Lung (tissue), 11 donors: ENCODE measurements at regions not wholly inside any gene's neighbourhood (a gene's known extent, or its start where the extent isn't known, plus 50 kb on each side); places are given as distances from the start of the nearest gene placed in this dataset.

Experiments used
- ATAC-seq: fragments of 200-7000 bp; cut with Tn5 transposase; one replicate; pipeline ENCODE4 v1.9.1; 2020; ENCODE audit warnings: moderate number of reproducible peaks; ENCODE audit not compliant: insufficient read depth, low FRiP score
- DNase-seq, 3 donors: peaks; one replicate each; pipeline ENCODE4 v3.0.0-alpha.2; 2013 to 2017
- H3K27ac ChIP-seq, 2 donors: one replicate each; pipeline ENCODE4 v1.5.1; 2013; ENCODE audit warnings: mild to moderate bottlenecking in 2 of 2, moderate library complexity in 2 of 2, control low read depth in 1 of 2, inconsistent platforms in 1 of 2, low read depth in 1 of 2, low read length in 1 of 2
- H3K27me3 ChIP-seq, 3 donors: one replicate each; pipeline ENCODE4 v1.5.1; 2013; ENCODE audit warnings: low read length in 2 of 3; ENCODE audit not compliant: control insufficient read depth in 3 of 3, insufficient read depth in 3 of 3
- H3K36me3 ChIP-seq, 4 donors: one replicate each; pipeline ENCODE4 v1.5.1; 2013; ENCODE audit warnings: low read length in 4 of 4, mild to moderate bottlenecking in 1 of 4, moderate library complexity in 1 of 4; ENCODE audit not compliant: control insufficient read depth in 4 of 4, insufficient read depth in 4 of 4
- H3K4me1 ChIP-seq, 5 donors: one replicate each; pipeline ENCODE4 v1.5.1; 2013; ENCODE audit warnings: low read length in 5 of 5, mild to moderate bottlenecking in 2 of 5, moderate library complexity in 1 of 5; ENCODE audit not compliant: control insufficient read depth in 5 of 5, insufficient read depth in 5 of 5
- H3K4me3 ChIP-seq: one replicate; pipeline ENCODE4 v1.5.1; 2013; ENCODE audit warnings: mild to moderate bottlenecking, control low read depth, moderate library complexity
- H3K9ac ChIP-seq, 2 donors: one replicate each; pipeline ENCODE4 v1.5.1; 2013; ENCODE audit warnings: low read length in 2 of 2, control low read depth in 1 of 2; ENCODE audit not compliant: insufficient read depth in 1 of 2
- H3K9me3 ChIP-seq, 4 donors: one replicate each; pipeline ENCODE4 v1.5.1; 2013; ENCODE audit warnings: low read length in 3 of 4, mild to moderate bottlenecking in 1 of 4, moderate library complexity in 1 of 4; ENCODE audit not compliant: control insufficient read depth in 4 of 4, insufficient read depth in 3 of 4
- CTCF ChIP-seq: IDR thresholded peaks from 2 replicates; pipeline ENCODE4 v1.5.1; 2012; ENCODE audit warnings: mild to moderate bottlenecking; ENCODE audit errors: control extremely low read depth, extremely low read depth
- WGBS, 2 donors: extraction: QIAGEN DNeasy Blood & Tissue Kit; methylation state at CpG; one replicate each; pipeline ENCODE4 v1.1.7; 2013; 5-methylcytosine and 5-hydroxymethylcytosine counted together
- donor health status: control.
- donor health status: control.
- donor health status: Bipolar disorder and iron deficiency.
- donor health status: healthy.
- donor health status: DM: yes; HTN: yes; CAD: no.

- TF ChIP-seq CTCF: peak; percentile 42
- DNase-seq: peak in 2 of 3 donors; percentile 59 to 72
- peaks cover 0 to 6% (median 0%) of the 10 kb centered on the region in 5 donors for H3K4me1 ChIP-seq
- WGBS, 2 donors: 52 to 53% methylated on average over 2 of the region's 2 CpGs
- no peak overlapping the region for H3K27ac ChIP-seq
- no peaks in the 10 kb centered on the region for H3K27me3 ChIP-seq
- no peaks in the 10 kb centered on the region for H3K9me3 ChIP-seq
- no peaks in the 10 kb centered on the region for H3K36me3 ChIP-seq
- H3K9ac ChIP-seq: no peak overlapping the region
- no peak overlapping the region for H3K4me3 ChIP-seq
- ATAC-seq: peak; percentile 41
Observed at GRCh38 chr1:185681034-185681633, 53.1 kb upstream of the HMCN1 start.

- ATAC-seq (no peak), DNase-seq (no peak)
- Histone ChIP-seq H3K9ac (no peak overlapping the region), H3K4me3 (no peak overlapping the region), H3K27ac (no peak overlapping the region), H3K9me3 (no peaks in the 10 kb centered on the region), H3K4me1 (peaks cover 0 to 6% (median 0%) of the 10 kb centered on the region in 5 donors), H3K27me3 (no peaks in the 10 kb centered on the region), H3K36me3 (no peaks in the 10 kb centered on the region)
- WGBS, 2 donors: 33 to 45% methylated on average over 4 of the region's 4 CpGs
- TF ChIP-seq CTCF: no peak
Observed at GRCh38 chr1:185680453-185680852, 53.7 kb upstream of the HMCN1 start.

- peaks cover 0 to 6% (median under 1%) of the 10 kb centered on the region in 5 donors for H3K4me1 ChIP-seq
- DNase-seq: peak in 1 of 3 donors; percentile 52
- no peaks in the 10 kb centered on the region for H3K27me3 ChIP-seq
- H3K9me3 ChIP-seq: no peaks in the 10 kb centered on the region
- no peak for TF ChIP-seq CTCF
- no peak for ATAC-seq
- no peak overlapping the region for H3K4me3 ChIP-seq
- H3K27ac ChIP-seq: no peak overlapping the region
- no peak overlapping the region for H3K9ac ChIP-seq
- H3K36me3 ChIP-seq: no peaks in the 10 kb centered on the region
- WGBS, 2 donors: 52 to 66% methylated on average over 5 of the region's 5 CpGs
Observed at GRCh38 chr1:185679220-185679619, 55.0 kb upstream of the HMCN1 start.

GRCh38 chr1:185676969-185677368, 57.2 kb upstream of the HMCN1 start:
- H3K9me3 ChIP-seq: no peaks in the 10 kb centered on the region
- DNase-seq: no peak
- ATAC-seq: no peak
- no peak for TF ChIP-seq CTCF
- peaks cover 0 to 6% (median 3%) of the 10 kb centered on the region in 5 donors for H3K4me1 ChIP-seq
- H3K27me3 ChIP-seq: no peaks in the 10 kb centered on the region
- no peak overlapping the region for H3K27ac ChIP-seq
- H3K4me3 ChIP-seq: no peak overlapping the region
- no peak overlapping the region for H3K9ac ChIP-seq
- no peaks in the 10 kb centered on the region for H3K36me3 ChIP-seq
- 86 to 88% methylated on average over 1 of the region's 1 CpG for WGBS, 2 donors
